GM12878 (cell line): ENCODE measurements at regions not wholly inside any gene's neighbourhood (a gene's known extent, or its start where the extent isn't known, plus 50 kb on each side); places are given as distances from the start of the nearest gene placed in this dataset.

Experiments
- ATAC-seq: fragments of 200-7000 bp; cut with Tn5 transposase; 3 replicates; pipeline ENCODE4 v1.9.1; 2020; ENCODE audit warnings: mild to moderate bottlenecking, moderate library complexity
- BruUV-seq: library from RNA; stranded (reverse); fragments of 400-500 nt; replicated peaks from 2 replicates; lab custom pipeline; 2021; lab: Mats Ljungman, UMichigan
- CTCF ChIA-PET: fragments of 300-600 bp; sonication (Branson Sonifier 250); formaldehyde crosslinking; extraction: SDS; loops from one replicate; lab custom pipeline; 2021; ENCODE audit warnings: inconsistent platforms; lab: Yijun Ruan, JAX
- POLR2A ChIA-PET: fragments of 350-600 bp; formaldehyde crosslinking; extraction: SDS; loops from one replicate; lab custom pipeline; 2021; ENCODE audit warnings: inconsistent platforms; lab: Charles Lee
- RAD21 ChIA-PET: fragments of 300-600 bp; sonication (Branson Sonifier 250); formaldehyde crosslinking; loops from one replicate; lab custom pipeline; 2023; ENCODE audit warnings: antibody characterized with exemption; ENCODE audit not compliant: unreplicated experiment; lab: Charles Lee
- SMC1A ChIA-PET: fragments of 300-600 bp; sonication (Branson Sonifier 250); formaldehyde crosslinking; loops from one replicate; lab custom pipeline; 2023; ENCODE audit not compliant: unreplicated experiment, uncharacterized antibody; lab: Charles Lee
- DNase-seq: peaks from one replicate; pipeline ENCODE4 v3.0.0-alpha.2; 2011; ENCODE audit warnings: low read depth, low spot score
- FAIRE-seq: peaks from 3 replicates; lab custom pipeline; 2011; peaks lifted over from hg19 to GRCh38; lab: Jason Lieb, UNC
- H2AFZ ChIP-seq: 2 replicates; pipeline ENCODE4 v1.6.0; 2011; ENCODE audit warnings: low read depth, low read length, control low read depth; ENCODE audit not compliant: control insufficient read depth
- H3K27ac ChIP-seq: 2 replicates; pipeline ENCODE4 v1.5.1; 2011; ENCODE audit warnings: control low read depth; ENCODE audit not compliant: control insufficient read depth, insufficient read depth
- H3K27me3 ChIP-seq, 2 experiments: replicated peaks in 1 of 2; 2 replicates each; pipeline versions ENCODE4 v1.6.0 to v1.6.1; 2011; ENCODE audit warnings: low read length in 1 of 2; ENCODE audit not compliant: control insufficient read depth in 2 of 2, insufficient read depth in 2 of 2
- H3K36me3 ChIP-seq, 2 experiments: 2 replicates each; pipeline ENCODE4 v1.5.1; 2011; ENCODE audit warnings: low read length in 1 of 2; ENCODE audit not compliant: control insufficient read depth in 2 of 2, insufficient read depth in 2 of 2
- H3K4me1 ChIP-seq: 2 replicates; pipeline ENCODE4 v1.6.1; 2011; ENCODE audit warnings: mild to moderate bottlenecking, low read length, moderate library complexity, mixed read lengths; ENCODE audit not compliant: control insufficient read depth, insufficient read depth
- H3K4me2 ChIP-seq: 2 replicates; pipeline ENCODE4 v1.6.0; 2011; ENCODE audit warnings: control low read depth; ENCODE audit not compliant: control insufficient read depth, insufficient read depth
- H3K4me3 ChIP-seq: fragments of 200-600 bp; sonication (generic); 2 replicates; pipeline ENCODE4 v1.5.1; 2016
- H3K79me2 ChIP-seq: 2 replicates; pipeline ENCODE4 v1.6.0; 2011; ENCODE audit warnings: low read length; ENCODE audit not compliant: control insufficient read depth, insufficient read depth
- H3K9ac ChIP-seq: 2 replicates; pipeline ENCODE4 v1.8.0; 2011; ENCODE audit warnings: low read length, control low read depth, mixed read lengths; ENCODE audit not compliant: control insufficient read depth, insufficient read depth
- H3K9me3 ChIP-seq: replicated peaks from 3 replicates; pipeline ENCODE4 v1.5.1; 2011; ENCODE audit warnings: mild to moderate bottlenecking, low read length; ENCODE audit not compliant: control insufficient read depth, insufficient read depth
- H4K20me1 ChIP-seq: 2 replicates; pipeline ENCODE4 v1.6.0; 2011; ENCODE audit not compliant: control insufficient read depth, insufficient read depth
- ASH2L ChIP-seq: fragments of 300-600, 200-600 bp; sonication (generic); IDR thresholded peaks from 2 replicates; pipeline ENCODE4 v1.6.1; 2017; ENCODE audit warnings: low read depth, mild to moderate bottlenecking, borderline replicate concordance
- BACH1 ChIP-seq: fragments of 450-650 bp; IDR thresholded peaks from 2 replicates; pipeline ENCODE4 v1.6.1; 2017; ENCODE audit warnings: mild to moderate bottlenecking, borderline replicate concordance
- CEBPZ ChIP-seq: fragments of 150-350 bp; IDR thresholded peaks from 2 replicates; pipeline ENCODE4 v1.6.1; 2016; ENCODE audit warnings: low read depth, low read length
- CHD2 ChIP-seq: IDR thresholded peaks from 2 replicates; pipeline ENCODE4 v1.6.1; 2011; ENCODE audit warnings: low read depth, low read length, improper control_type of control experiment, borderline replicate concordance
- IRF4 ChIP-seq: IDR thresholded peaks from 2 replicates; pipeline ENCODE4 v1.6.1; 2011; ENCODE audit warnings: low read depth, low read length
- IRF5 ChIP-seq: fragments of 450-650 bp; IDR thresholded peaks from 2 replicates; pipeline ENCODE4 v1.6.1; 2017; ENCODE audit warnings: borderline replicate concordance
- JUNB ChIP-seq: IDR thresholded peaks from 2 replicates; pipeline ENCODE4 v1.6.1; 2016; ENCODE audit warnings: antibody characterized with exemption, mild to moderate bottlenecking
- MLLT1 ChIP-seq: fragments of 450-650 bp; IDR thresholded peaks from 2 replicates; pipeline ENCODE4 v1.6.1; 2016; ENCODE audit warnings: mild to moderate bottlenecking
- MTA2 ChIP-seq: fragments of 450-650 bp; IDR thresholded peaks from 2 replicates; pipeline ENCODE4 v1.6.1; 2016; ENCODE audit warnings: low read depth, mild to moderate bottlenecking, moderate library complexity
- MTA3 ChIP-seq: IDR thresholded peaks from 2 replicates; pipeline ENCODE4 v1.6.1; 2012; ENCODE audit warnings: low read length, inconsistent platforms, borderline replicate concordance
- NBN ChIP-seq: fragments of 450-650 bp; IDR thresholded peaks from 2 replicates; pipeline ENCODE4 v1.6.1; 2016
- PAX8 ChIP-seq: fragments of 450-650 bp; IDR thresholded peaks from 2 replicates; pipeline ENCODE4 v1.6.1; 2017; ENCODE audit warnings: mild to moderate bottlenecking, moderate library complexity
- POLR2AphosphoS5 ChIP-seq: IDR thresholded peaks from 2 replicates; pipeline ENCODE4 v1.6.1; 2011; ENCODE audit warnings: mild to moderate bottlenecking, low read length, inconsistent platforms
- RAD51 ChIP-seq: fragments of 450-650 bp; IDR thresholded peaks from 2 replicates; pipeline ENCODE4 v1.6.1; 2016; ENCODE audit warnings: moderate library complexity, mild to moderate bottlenecking, inconsistent platforms
- RBBP5 ChIP-seq: fragments of 200-600 bp; sonication (generic); conservative IDR thresholded peaks from 2 replicates; pipeline ENCODE4 v1.6.1; 2016
- SIN3A ChIP-seq: IDR thresholded peaks from 2 replicates; pipeline ENCODE4 v1.6.1; 2012; ENCODE audit warnings: low read depth, low read length, improper control_type of control experiment
- SPI1 ChIP-seq: IDR thresholded peaks from 2 replicates; pipeline ENCODE4 v1.6.1; 2011; ENCODE audit warnings: low read depth, mild to moderate bottlenecking, low read length, moderate library complexity, borderline replicate concordance; ENCODE audit not compliant: insufficient read depth
- SREBF2 ChIP-seq: IDR thresholded peaks from 2 replicates; pipeline ENCODE4 v1.6.1; 2012; ENCODE audit warnings: mild to moderate bottlenecking, low read length
- WGBS: methylation state at CpG from one replicate; pipeline ENCODE4 v1.1.6; 2016; ENCODE audit warnings: low lambda C conversion rate; ENCODE audit not compliant: insufficient replicate concordance, insufficient coverage; ENCODE audit errors: missing lambda C conversion rate; 5-methylcytosine and 5-hydroxymethylcytosine counted together
- in situ Hi-C: fragments of 300-500 bp; cut with MboI; formaldehyde crosslinking; loops from 9 replicates; pipeline ENCODE4 v1.14.3; 2018; ENCODE audit warnings: mixed read lengths
- intact Hi-C: fragments of 100-400 bp; cut with micrococcal nuclease; formaldehyde crosslinking; loops from one replicate; pipeline ENCODE4 v1.14.2; 2022; ENCODE audit not compliant: unreplicated experiment

GRCh38 chr16:9338510-9338909 lies 247.1 kb downstream of the HAPSTR1 start (continued):
- TF ChIP-seq CEBPZ (no peak), MTA3 (no peak)
- TF ChIP-seq, all 136 proteins: peak for 0

GRCh38 chr16:9340526-9341256 lies 249.2 kb downstream of the HAPSTR1 start:
- no peaks in the 10 kb centered on the region; a peak in 1 of 4 replicates for H3K27me3 ChIP-seq
- no peaks in the 10 kb centered on the region for H3K79me2 ChIP-seq
- H3K4me3 ChIP-seq: no peak overlapping the region
- H3K4me1 ChIP-seq: no peaks in the 10 kb centered on the region
- TF ChIP-seq NBN: no peak
- TF ChIP-seq BACH1: no peak
- TF ChIP-seq POLR2AphosphoS5: no peak
- TF ChIP-seq MLLT1: no peak
- no peak for TF ChIP-seq SIN3A
- TF ChIP-seq IRF5: no peak
- no peak for TF ChIP-seq IRF4
- no peak for TF ChIP-seq SREBF2
- TF ChIP-seq MTA2: no peak
- TF ChIP-seq PAX8: no peak
- no peak for TF ChIP-seq CHD2
- TF ChIP-seq ASH2L: no peak
- no peak for TF ChIP-seq JUNB
- TF ChIP-seq RAD51: no peak
- no peak for TF ChIP-seq RBBP5
- TF ChIP-seq SPI1: no peak
- TF ChIP-seq, all 136 proteins: peak for 0
- H3K4me2 ChIP-seq: no peak overlapping the region
- intact Hi-C loops (no loop called here), in situ Hi-C loops (no loop called here)
- RAD21 ChIA-PET: no interaction called here
- DNase-seq: no peak
- no peak for FAIRE-seq
- no peak overlapping the region for H2AFZ ChIP-seq
- no peak for ATAC-seq
- no peaks in the 10 kb centered on the region for H3K9me3 ChIP-seq
- CTCF ChIA-PET: no interaction called here
- H3K27ac ChIP-seq: no peak overlapping the region
- WGBS: 45% methylated on average over 15 of the region's 15 CpGs
- POLR2A ChIA-PET: no interaction called here
- no peak overlapping the region for H3K9ac ChIP-seq
- BruUV-seq: no TSS peak
- H3K36me3 ChIP-seq: no peaks in the 10 kb centered on the region
- SMC1A ChIA-PET: no interaction called here
- H4K20me1 ChIP-seq: no peaks in the 10 kb centered on the region
